ENCODE measurements at regions not wholly inside any gene's neighbourhood (a gene's known extent, or its start where the extent isn't known, plus 50 kb on each side); places are given as distances from the start of the nearest gene placed in this dataset.

GRCh38 chr11:27207025-27207650 lies 155.9 kb downstream of the CCDC34 start:
- H3K4me3 ChIP-seq, result no peak overlapping the region
- H3K9me3 ChIP-seq, result peaks cover 4% of the 10 kb centered on the region; the same call in 1 of the 2 replicates
- no peaks in the 10 kb centered on the region for H3K27me3 ChIP-seq
- H3K36me3 ChIP-seq, result no peaks in the 10 kb centered on the region
- DNase-seq, result no peak

GRCh38 chr11:27205779-27206570 lies 157.0 kb downstream of the CCDC34 start:
- H3K27me3 ChIP-seq, result no peaks in the 10 kb centered on the region
- peaks cover 4% of the 10 kb centered on the region; the same call in 1 of the 2 replicates for H3K9me3 ChIP-seq
- no peak overlapping the region for H3K4me3 ChIP-seq
- no peaks in the 10 kb centered on the region for H3K36me3 ChIP-seq
- no peak for DNase-seq

- Histone ChIP-seq H3K27me3 (no peaks in the 10 kb centered on the region), H3K9me3 (peaks cover 4% of the 10 kb centered on the region; the same call in 1 of the 2 replicates), H3K36me3 (no peaks in the 10 kb centered on the region), H3K4me3 (no peak overlapping the region)
- DNase-seq, result no peak
These were observed 157.8 kb downstream of the CCDC34 start for GRCh38 chr11:27205250-27205649.

- H3K27me3 ChIP-seq, result no peaks in the 10 kb centered on the region
- peak; percentile 2 for DNase-seq
These were observed 158.5 kb downstream of the CCDC34 start for GRCh38 chr11:27204529-27204928.

GRCh38 chr11:27203077-27203647 lies 159.9 kb downstream of the CCDC34 start:
- Histone ChIP-seq H3K9me3 (peaks cover 4% of the 10 kb centered on the region; the same call in 1 of the 2 replicates), H3K4me3 (no peak overlapping the region), H3K27me3 (no peaks in the 10 kb centered on the region), H3K36me3 (no peaks in the 10 kb centered on the region)
- DNase-seq, result no peak

More at GRCh38 chr11:27204529-27204928, 158.5 kb downstream of the CCDC34 start:
- no peaks in the 10 kb centered on the region for H3K36me3 ChIP-seq
- H3K9me3 ChIP-seq, result peaks cover 4% of the 10 kb centered on the region; the same call in 1 of the 2 replicates
- H3K4me3 ChIP-seq, result no peak overlapping the region

- peak; percentile 10 for DNase-seq
- H3K27me3 ChIP-seq, result no peaks in the 10 kb centered on the region
- no peaks in the 10 kb centered on the region for H3K36me3 ChIP-seq
- H3K9me3 ChIP-seq, result no peaks in the 10 kb centered on the region
- H3K4me3 ChIP-seq, result no peak overlapping the region
These were observed 161.1 kb downstream of the BBOX1 start for GRCh38 chr11:27201454-27202302.

GRCh38 chr11:27200779-27201453 lies 160.3 kb downstream of the BBOX1 start:
- DNase-seq, result no peak
- Histone ChIP-seq H3K36me3 (no peaks in the 10 kb centered on the region), H3K4me3 (no peak overlapping the region), H3K27me3 (no peaks in the 10 kb centered on the region), H3K9me3 (no peaks in the 10 kb centered on the region)

- DNase-seq, result no peak
- no peaks in the 10 kb centered on the region for H3K36me3 ChIP-seq
- no peaks in the 10 kb centered on the region for H3K27me3 ChIP-seq
- no peak overlapping the region for H3K4me3 ChIP-seq
- H3K9me3 ChIP-seq, result no peaks in the 10 kb centered on the region
These were observed 155.7 kb downstream of the BBOX1 start for GRCh38 chr11:27196203-27196897.

- H3K9me3 ChIP-seq, result no peaks in the 10 kb centered on the region
- H3K36me3 ChIP-seq, result no peaks in the 10 kb centered on the region
- H3K4me3 ChIP-seq, result no peak overlapping the region
- no peak for DNase-seq
- H3K27me3 ChIP-seq, result no peaks in the 10 kb centered on the region
These were observed 155.2 kb downstream of the BBOX1 start for GRCh38 chr11:27195837-27196202.

GRCh38 chr11:27194976-27195375 lies 154.4 kb downstream of the BBOX1 start:
- H3K9me3 ChIP-seq, result no peaks in the 10 kb centered on the region
- no peak for DNase-seq
- H3K4me3 ChIP-seq, result no peak overlapping the region

GRCh38 chr11:27193434-27194225 lies 153.0 kb downstream of the BBOX1 start:
- no peaks in the 10 kb centered on the region for H3K9me3 ChIP-seq
- no peaks in the 10 kb centered on the region for H3K36me3 ChIP-seq
- H3K4me3 ChIP-seq, result no peak overlapping the region
- DNase-seq, result no peak
- H3K27me3 ChIP-seq, result no peaks in the 10 kb centered on the region

More at GRCh38 chr11:27194976-27195375, 154.4 kb downstream of the BBOX1 start:
- H3K36me3 ChIP-seq, result no peaks in the 10 kb centered on the region
- H3K27me3 ChIP-seq, result no peaks in the 10 kb centered on the region

GRCh38 chr11:27192184-27192583 lies 151.6 kb downstream of the BBOX1 start:
- Histone ChIP-seq H3K36me3 (no peaks in the 10 kb centered on the region), H3K4me3 (no peak overlapping the region), H3K27me3 (no peaks in the 10 kb centered on the region), H3K9me3 (no peaks in the 10 kb centered on the region)
- no peak for DNase-seq

GRCh38 chr11:27191639-27192038 lies 151.0 kb downstream of the BBOX1 start:
- Histone ChIP-seq H3K36me3 (no peaks in the 10 kb centered on the region), H3K27me3 (no peaks in the 10 kb centered on the region), H3K9me3 (no peaks in the 10 kb centered on the region), H3K4me3 (no peak overlapping the region)
- no peak for DNase-seq

GRCh38 chr11:27188696-27189095 lies 148.1 kb downstream of the BBOX1 start:
- no peaks in the 10 kb centered on the region for H3K36me3 ChIP-seq
- no peak overlapping the region for H3K4me3 ChIP-seq
- H3K27me3 ChIP-seq, result no peaks in the 10 kb centered on the region
- DNase-seq, result no peak
- H3K9me3 ChIP-seq, result no peaks in the 10 kb centered on the region

Measured in MG63 (cell line).